CD14-positive monocyte (primary cell): ENCODE measurements at regions not wholly inside any gene's neighbourhood (a gene's known extent, or its start where the extent isn't known, plus 50 kb on each side); places are given as distances from the start of the nearest gene placed in this dataset.
A peak's percentile ranks its signal among the peaks of the same experiment; 100 is the strongest.

ENCODE experiments used
- DNase-seq, 3 donors: peaks; one replicate each; pipeline ENCODE4 v3.0.0-alpha.2; 2011 to 2022
- H2AFZ ChIP-seq: 2 replicates; pipeline ENCODE4 v1.6.0; 2012; ENCODE audit warnings: mild to moderate bottlenecking, low read depth, low read length, inconsistent platforms; ENCODE audit not compliant: insufficient read depth, poor library complexity, severe bottlenecking
- H3K27ac ChIP-seq, 2 donors: 1 replicate in 1 of 2; 2 replicates in 1 of 2; pipeline ENCODE4 v1.5.1; 2012 to 2013; ENCODE audit warnings: low read length in 2 of 2, control low read depth in 1 of 2, inconsistent platforms in 1 of 2, low read depth in 1 of 2, mild to moderate bottlenecking in 1 of 2
- H3K27me3 ChIP-seq, 2 donors: one replicate each; pipeline versions ENCODE4 v1.6.0 to v1.6.1; 2011 to 2013; ENCODE audit warnings: low read length in 2 of 2; ENCODE audit not compliant: control insufficient read depth in 2 of 2, insufficient read depth in 2 of 2
- H3K36me3 ChIP-seq, 2 donors: replicated peaks in 1 of 2; 1 replicate in 1 of 2; 2 replicates in 1 of 2; pipeline versions ENCODE4 v1.5.1 to v1.6.1; 2012 to 2013; ENCODE audit warnings: low read length in 2 of 2, control low read depth in 1 of 2, inconsistent platforms in 1 of 2, mild to moderate bottlenecking in 1 of 2; ENCODE audit not compliant: insufficient read depth in 2 of 2, control insufficient read depth in 1 of 2
- H3K4me1 ChIP-seq, 2 donors: 1 replicate in 1 of 2; 2 replicates in 1 of 2; pipeline versions ENCODE4 v1.5.1 to v1.6.1; 2012 to 2013; ENCODE audit warnings: low read length in 2 of 2, control low read depth in 1 of 2, inconsistent platforms in 1 of 2, mild to moderate bottlenecking in 1 of 2, moderate library complexity in 1 of 2; ENCODE audit not compliant: insufficient read depth in 2 of 2, control insufficient read depth in 1 of 2
- H3K4me2 ChIP-seq: replicated peaks from 2 replicates; pipeline ENCODE3; 2012; ENCODE audit warnings: low read length, moderate library complexity, mild to moderate bottlenecking; ENCODE audit not compliant: poor library complexity, severe bottlenecking; ENCODE audit errors: extremely low read depth
- H3K4me3 ChIP-seq, 3 experiments: fragments of 200-600 bp in 1 of 3; sonication (generic) in 1 of 3; replicated peaks in 1 of 3; 1 replicate in 2 of 3; 2 replicates in 1 of 3; pipeline ENCODE4 v1.5.1; 2011 to 2013; ENCODE audit warnings: low read length in 3 of 3, mild to moderate bottlenecking in 3 of 3, control low read depth in 2 of 3, low read depth in 2 of 3, inconsistent platforms in 1 of 3, moderate library complexity in 1 of 3
- H3K79me2 ChIP-seq: 2 replicates; pipeline ENCODE4 v1.6.0; 2012; ENCODE audit warnings: mild to moderate bottlenecking, control low read depth, inconsistent platforms, low read length, moderate library complexity; ENCODE audit not compliant: insufficient read depth
- H3K9ac ChIP-seq: 2 replicates; pipeline ENCODE4 v1.6.0; 2017; ENCODE audit warnings: low read length, mild to moderate bottlenecking; ENCODE audit not compliant: insufficient read depth, poor library complexity, severe bottlenecking
- H3K9me3 ChIP-seq, 2 donors: replicated peaks in 1 of 2; 1 replicate in 1 of 2; 2 replicates in 1 of 2; pipeline versions ENCODE4 v1.5.1 to v1.6.1; 2012 to 2013; ENCODE audit warnings: low read length in 2 of 2, control low read depth in 1 of 2; ENCODE audit not compliant: control insufficient read depth in 1 of 2, insufficient read depth in 1 of 2
- H4K20me1 ChIP-seq: 2 replicates; pipeline ENCODE4 v1.6.0; 2012; ENCODE audit warnings: mild to moderate bottlenecking, low read length, control low read depth, moderate library complexity; ENCODE audit not compliant: insufficient read depth
- H3K27ac Mint-ChIP-seq, 7 donors: one replicate each; pipeline ENCODE4 v1.8.0; 2020; ENCODE audit warnings: mild to moderate bottlenecking in 7 of 7, mixed read lengths in 7 of 7, moderate library complexity in 6 of 7, inconsistent platforms in 2 of 7
- H3K27me3 Mint-ChIP-seq, 3 donors: one replicate each; pipeline ENCODE4 v1.8.0; 2021 to 2022; ENCODE audit warnings: low read depth in 3 of 3, mild to moderate bottlenecking in 3 of 3, mixed read lengths in 3 of 3, moderate library complexity in 3 of 3, inconsistent platforms in 1 of 3
- H3K36me3 Mint-ChIP-seq, 2 donors: one replicate each; pipeline ENCODE4 v1.8.0; 2020; ENCODE audit warnings: mixed read lengths in 2 of 2, inconsistent platforms in 1 of 2, mild to moderate bottlenecking in 1 of 2
- H3K4me1 Mint-ChIP-seq: one replicate; pipeline ENCODE4 v1.8.0; 2020; ENCODE audit warnings: mild to moderate bottlenecking, mixed read lengths
- H3K4me3 Mint-ChIP-seq, 2 donors: one replicate each; pipeline ENCODE4 v1.8.0; 2020; ENCODE audit warnings: mild to moderate bottlenecking in 2 of 2, mixed read lengths in 2 of 2, moderate library complexity in 1 of 2
- H3K9me3 Mint-ChIP-seq, 7 donors: one replicate each; pipeline ENCODE4 v1.8.0; 2020 to 2022; ENCODE audit warnings: mixed read lengths in 7 of 7, mild to moderate bottlenecking in 6 of 7, moderate library complexity in 6 of 7, inconsistent platforms in 2 of 7
- CTCF ChIP-seq: fragments of 200-600 bp; IDR thresholded peaks from one replicate; pipeline ENCODE4 v1.8.0; 2022; ENCODE audit warnings: antibody characterized with exemption, mild to moderate bottlenecking
- WGBS: methylation state at CpG from one replicate; pipeline ENCODE4 v1.1.5; 2013; ENCODE audit warnings: missing lambda C conversion rate; ENCODE audit not compliant: insufficient coverage; 5-methylcytosine and 5-hydroxymethylcytosine counted together
- intact Hi-C, 2 donors: fragments of 100-400 bp; cut with micrococcal nuclease; formaldehyde crosslinking; loops; one replicate each; pipeline versions ENCODE4 v1.15.0 to v1.15.1; 2023

GRCh38 chr5:88659529-88660263 is 223.3 kb downstream of the MEF2C start:
- peaks cover 0 to 17% (median 7%) of the 10 kb centered on the region in 7 donors for H3K9me3 Mint-ChIP-seq
- no peak overlapping the region for H3K9ac ChIP-seq
- TF ChIP-seq CTCF = no peak
- H3K4me2 ChIP-seq = no peak overlapping the region
- H3K4me3 ChIP-seq = no peak overlapping the region
- no peak for DNase-seq
- intact Hi-C loops = no loop called here
- peaks cover 14 to 15% of the 10 kb centered on the region in 2 donors for H3K4me1 ChIP-seq
- no peak overlapping the region for H3K27ac ChIP-seq
- H3K4me3 Mint-ChIP-seq = peak overlapping the region; percentile 38 to 83
- H3K9me3 ChIP-seq = peaks cover 0 to 28% of the 10 kb centered on the region in 2 donors
- no peaks in the 10 kb centered on the region for H4K20me1 ChIP-seq
- H3K36me3 Mint-ChIP-seq = peaks cover 0 to 9% of the 10 kb centered on the region in 2 donors
- no peaks in the 10 kb centered on the region for H3K36me3 ChIP-seq
- no peak overlapping the region for H2AFZ ChIP-seq
- WGBS = 7% methylated on average over 24 of the region's 32 CpGs
- peaks cover 59 to 76% (median 71%) of the 10 kb centered on the region in 3 donors for H3K27me3 Mint-ChIP-seq
- peaks cover 15% of the 10 kb centered on the region for H3K4me1 Mint-ChIP-seq
- H3K27me3 ChIP-seq = peaks cover 79 to 98% of the 10 kb centered on the region in 2 donors
- H3K79me2 ChIP-seq = no peaks in the 10 kb centered on the region
- H3K27ac Mint-ChIP-seq = no peak overlapping the region

- Mint-ChIP-seq H3K4me1 (peaks cover 15% of the 10 kb centered on the region), H3K4me3 (peak overlapping the region in 1 of 2 donors; percentile 61), H3K36me3 (peaks cover 0 to 9% of the 10 kb centered on the region in 2 donors), H3K9me3 (peaks cover 0 to 17% (median 7%) of the 10 kb centered on the region in 7 donors), H3K27me3 (peaks cover 52 to 74% (median 66%) of the 10 kb centered on the region in 3 donors), H3K27ac (no peak overlapping the region)
- Histone ChIP-seq H2AFZ (no peak overlapping the region), H3K4me2 (no peak overlapping the region), H3K27me3 (peaks cover 74 to 90% of the 10 kb centered on the region in 2 donors), H4K20me1 (no peaks in the 10 kb centered on the region), H3K4me1 (peaks cover 14 to 15% of the 10 kb centered on the region in 2 donors), H3K27ac (no peak overlapping the region), H3K9ac (no peak overlapping the region), H3K4me3 (no peak overlapping the region), H3K9me3 (peaks cover 0 to 23% of the 10 kb centered on the region in 2 donors), H3K36me3 (no peaks in the 10 kb centered on the region), H3K79me2 (no peaks in the 10 kb centered on the region)
- no CpG with 5 or more reads among the region's 4 CpGs for WGBS
- TF ChIP-seq CTCF = no peak
- intact Hi-C loops = no loop called here
- no peak for DNase-seq
These were observed 224.1 kb downstream of the MEF2C start for GRCh38 chr5:88658886-88659285.
